CD4-positive, alpha-beta memory T cell (primary cell): ENCODE measurements at regions not wholly inside any gene's neighbourhood (a gene's known extent, or its start where the extent isn't known, plus 50 kb on each side); places are given as distances from the start of the nearest gene placed in this dataset.

Experiments used
- CTCF ChIA-PET: fragments of 350-600 bp; sonication (Branson Sonifier 250); formaldehyde crosslinking; loops from one replicate; lab custom pipeline; 2021; ENCODE audit warnings: inconsistent platforms; ENCODE audit not compliant: partially characterized antibody; lab: Charles Lee
- POLR2A ChIA-PET: fragments of 350-600 bp; sonication (Branson Sonifier 250); formaldehyde crosslinking; loops from one replicate; lab custom pipeline; 2021; ENCODE audit not compliant: partially characterized antibody; lab: Charles Lee
- DNase-seq, 5 donors: peaks; one replicate each; pipeline versions ENCODE4 v3.0.0 to v3.0.0-alpha.2; 2020 to 2022; ENCODE audit warnings: mixed read lengths in 1 of 5
- H3K27ac ChIP-seq: one replicate; pipeline ENCODE4 v1.7.0; 2013; ENCODE audit warnings: low read depth, low read length
- H3K27me3 ChIP-seq: 2 replicates; pipeline ENCODE4 v1.7.0; 2013; ENCODE audit warnings: mild to moderate bottlenecking, low read length, moderate library complexity; ENCODE audit not compliant: insufficient read depth
- H3K36me3 ChIP-seq: 2 replicates; pipeline ENCODE4 v1.7.0; 2013; ENCODE audit warnings: mild to moderate bottlenecking, low read length, moderate library complexity; ENCODE audit not compliant: insufficient read depth
- H3K4me1 ChIP-seq: 2 replicates; pipeline ENCODE4 v1.7.0; 2013; ENCODE audit warnings: mild to moderate bottlenecking, low read length, moderate library complexity; ENCODE audit not compliant: insufficient read depth
- H3K4me3 ChIP-seq, 2 donors: one replicate each; pipeline ENCODE4 v1.7.0; 2013; ENCODE audit warnings: low read length in 2 of 2, mild to moderate bottlenecking in 1 of 2
- H3K9me3 ChIP-seq, 2 donors: one replicate each; pipeline ENCODE4 v1.7.0; 2013; ENCODE audit warnings: low read length in 2 of 2, control low read depth in 1 of 2; ENCODE audit not compliant: control insufficient read depth in 1 of 2
- H3K27ac Mint-ChIP-seq, 7 donors: one replicate each; pipeline ENCODE4 v1.8.0; 2020 to 2021; ENCODE audit warnings: mixed read lengths in 7 of 7, mild to moderate bottlenecking in 6 of 7, inconsistent platforms in 3 of 7, moderate library complexity in 3 of 7
- H3K27me3 Mint-ChIP-seq, 2 donors: one replicate each; pipeline ENCODE4 v1.8.0; 2020 to 2021; ENCODE audit warnings: mixed read lengths in 2 of 2
- H3K36me3 Mint-ChIP-seq, 2 donors: one replicate each; pipeline ENCODE4 v1.8.0; 2020 to 2021; ENCODE audit warnings: mixed read lengths in 2 of 2, inconsistent platforms in 1 of 2, mild to moderate bottlenecking in 1 of 2
- H3K4me1 Mint-ChIP-seq, 4 donors: one replicate each; pipeline ENCODE4 v1.8.0; 2020 to 2021; ENCODE audit warnings: mixed read lengths in 4 of 4, mild to moderate bottlenecking in 1 of 4
- H3K4me3 Mint-ChIP-seq, 8 donors: one replicate each; pipeline ENCODE4 v1.8.0; 2020 to 2021; ENCODE audit warnings: mixed read lengths in 8 of 8, mild to moderate bottlenecking in 7 of 8, moderate library complexity in 6 of 8, inconsistent platforms in 3 of 8
- H3K9me3 Mint-ChIP-seq, 8 donors: one replicate each; pipeline ENCODE4 v1.8.0; 2020 to 2021; ENCODE audit warnings: mixed read lengths in 8 of 8, mild to moderate bottlenecking in 5 of 8, inconsistent platforms in 3 of 8, moderate library complexity in 1 of 8
- intact Hi-C: fragments of 100-400 bp; cut with micrococcal nuclease; formaldehyde crosslinking; loops from one replicate; pipeline ENCODE4 v1.15.1; 2023

- H3K4me3 Mint-ChIP-seq: no peak overlapping the region
- H3K27ac Mint-ChIP-seq: no peak overlapping the region
- H3K4me1 Mint-ChIP-seq: no peaks in the 10 kb centered on the region
- no peaks in the 10 kb centered on the region for H3K36me3 Mint-ChIP-seq
- CTCF ChIA-PET: no interaction called here
- peaks cover 5% of the 10 kb centered on the region in 2 donors for H3K27me3 Mint-ChIP-seq
- Histone ChIP-seq H3K4me1 (no peaks in the 10 kb centered on the region), H3K27me3 (no peaks in the 10 kb centered on the region), H3K27ac (no peak overlapping the region), H3K4me3 (no peak overlapping the region), H3K9me3 (no peaks in the 10 kb centered on the region), H3K36me3 (no peaks in the 10 kb centered on the region)
- DNase-seq: no peak
- POLR2A ChIA-PET: no interaction called here
- intact Hi-C loops: no loop called here
- peaks cover 0 to 4% (median 0%) of the 10 kb centered on the region in 8 donors for H3K9me3 Mint-ChIP-seq
Measured at GRCh38 chr21:15651172-15651571, 78.6 kb upstream of the USP25 start.

- no peaks in the 10 kb centered on the region for H3K9me3 ChIP-seq
- intact Hi-C loops: no loop called here
- Mint-ChIP-seq H3K4me1 (no peaks in the 10 kb centered on the region), H3K4me3 (no peak overlapping the region), H3K36me3 (no peaks in the 10 kb centered on the region), H3K27ac (no peak overlapping the region), H3K9me3 (no peaks in the 10 kb centered on the region), H3K27me3 (peaks cover 9 to 11% of the 10 kb centered on the region in 2 donors)
- H3K27me3 ChIP-seq: no peaks in the 10 kb centered on the region
- CTCF ChIA-PET: interaction anchor here (2.2 kb wide), 1 partner anchor 12 kb away, joined by 5 read pairs; no protein-coding TSS in a partner anchor
- H3K4me3 ChIP-seq: no peak overlapping the region
- POLR2A ChIA-PET: no interaction called here
- no peak overlapping the region for H3K27ac ChIP-seq
- DNase-seq: no peak
- no peaks in the 10 kb centered on the region for H3K4me1 ChIP-seq
- no peaks in the 10 kb centered on the region for H3K36me3 ChIP-seq
Measured at GRCh38 chr21:15653710-15654109, 76.1 kb upstream of the USP25 start.

GRCh38 chr21:15654171-15654570 is 75.6 kb upstream of the USP25 start:
- ChIA-PET POLR2A (no interaction called here), CTCF (interaction anchor here (2.2 kb wide), 1 partner anchor 12 kb away, joined by 5 read pairs; no protein-coding TSS in a partner anchor)
- peaks cover 9 to 11% of the 10 kb centered on the region in 2 donors for H3K27me3 Mint-ChIP-seq
- no peaks in the 10 kb centered on the region for H3K9me3 ChIP-seq
- no peaks in the 10 kb centered on the region for H3K9me3 Mint-ChIP-seq
- no peak overlapping the region for H3K27ac ChIP-seq
- H3K36me3 Mint-ChIP-seq: no peaks in the 10 kb centered on the region
- no peak overlapping the region for H3K4me3 ChIP-seq
- H3K4me3 Mint-ChIP-seq: no peak overlapping the region
- no peaks in the 10 kb centered on the region for H3K4me1 ChIP-seq
- no peaks in the 10 kb centered on the region for H3K4me1 Mint-ChIP-seq
- intact Hi-C loops: no loop called here
- no peaks in the 10 kb centered on the region for H3K27me3 ChIP-seq
- no peak for DNase-seq
- no peaks in the 10 kb centered on the region for H3K36me3 ChIP-seq
- H3K27ac Mint-ChIP-seq: no peak overlapping the region

GRCh38 chr21:15659753-15660422 is 69.9 kb upstream of the USP25 start:
- H3K27ac ChIP-seq: no peak overlapping the region
- H3K27ac Mint-ChIP-seq: no peak overlapping the region
- H3K27me3 Mint-ChIP-seq: peaks cover 4 to 7% of the 10 kb centered on the region in 2 donors
- no peak overlapping the region for H3K4me3 Mint-ChIP-seq
- intact Hi-C loops: no loop called here
- no peaks in the 10 kb centered on the region for H3K4me1 ChIP-seq
- H3K4me3 ChIP-seq: no peak overlapping the region
- H3K4me1 Mint-ChIP-seq: no peaks in the 10 kb centered on the region
- CTCF ChIA-PET: interaction anchor here (1.4 kb wide), 1 partner anchor 168 kb away, joined by 3 read pairs; no protein-coding TSS in a partner anchor
- POLR2A ChIA-PET: no interaction called here
- DNase-seq: no peak
- H3K36me3 ChIP-seq: no peaks in the 10 kb centered on the region
- H3K9me3 Mint-ChIP-seq: no peaks in the 10 kb centered on the region
- H3K9me3 ChIP-seq: no peaks in the 10 kb centered on the region
- no peaks in the 10 kb centered on the region for H3K27me3 ChIP-seq
- H3K36me3 Mint-ChIP-seq: no peaks in the 10 kb centered on the region

GRCh38 chr21:15660423-15660804 is 69.4 kb upstream of the USP25 start:
- no peaks in the 10 kb centered on the region for H3K36me3 ChIP-seq
- H3K27ac ChIP-seq: no peak overlapping the region
- Mint-ChIP-seq H3K9me3 (no peaks in the 10 kb centered on the region), H3K4me1 (no peaks in the 10 kb centered on the region), H3K4me3 (no peak overlapping the region), H3K36me3 (no peaks in the 10 kb centered on the region), H3K27me3 (peaks cover 4 to 7% of the 10 kb centered on the region in 2 donors), H3K27ac (no peak overlapping the region)
- DNase-seq: no peak
- intact Hi-C loops: no loop called here
- H3K4me3 ChIP-seq: no peak overlapping the region
- H3K9me3 ChIP-seq: no peaks in the 10 kb centered on the region
- ChIA-PET CTCF (interaction anchor here (1.4 kb wide), 1 partner anchor 168 kb away, joined by 3 read pairs; no protein-coding TSS in a partner anchor), POLR2A (no interaction called here)
- no peaks in the 10 kb centered on the region for H3K27me3 ChIP-seq
- no peaks in the 10 kb centered on the region for H3K4me1 ChIP-seq

- Mint-ChIP-seq H3K27ac (no peak overlapping the region), H3K4me1 (no peaks in the 10 kb centered on the region), H3K27me3 (no peaks in the 10 kb centered on the region), H3K4me3 (no peak overlapping the region), H3K36me3 (no peaks in the 10 kb centered on the region), H3K9me3 (no peaks in the 10 kb centered on the region)
- no peaks in the 10 kb centered on the region for H3K27me3 ChIP-seq
- H3K27ac ChIP-seq: no peak overlapping the region
- intact Hi-C loops: no loop called here
- H3K9me3 ChIP-seq: no peaks in the 10 kb centered on the region
- H3K4me3 ChIP-seq: no peak overlapping the region
- ChIA-PET CTCF (no interaction called here), POLR2A (no interaction called here)
- DNase-seq: no peak
- no peaks in the 10 kb centered on the region for H3K36me3 ChIP-seq
- no peaks in the 10 kb centered on the region for H3K4me1 ChIP-seq
Measured at GRCh38 chr21:15667010-15667409, 62.8 kb upstream of the USP25 start.

- ChIA-PET CTCF (no interaction called here), POLR2A (no interaction called here)
- intact Hi-C loops: no loop called here
Measured at GRCh38 chr21:15667819-15668218, 62.0 kb upstream of the USP25 start.

More at GRCh38 chr21:15667819-15668218, 62.0 kb upstream of the USP25 start:
- H3K4me1 ChIP-seq: no peaks in the 10 kb centered on the region
- Mint-ChIP-seq H3K27me3 (no peaks in the 10 kb centered on the region), H3K4me1 (no peaks in the 10 kb centered on the region), H3K27ac (no peak overlapping the region), H3K36me3 (no peaks in the 10 kb centered on the region), H3K9me3 (no peaks in the 10 kb centered on the region), H3K4me3 (no peak overlapping the region)
- no peaks in the 10 kb centered on the region for H3K36me3 ChIP-seq
- H3K27me3 ChIP-seq: no peaks in the 10 kb centered on the region
- H3K9me3 ChIP-seq: no peaks in the 10 kb centered on the region
- H3K27ac ChIP-seq: no peak overlapping the region
- H3K4me3 ChIP-seq: no peak overlapping the region
- no peak for DNase-seq
